ENCODE measurements at regions not wholly inside any gene's neighbourhood (a gene's known extent, or its start where the extent isn't known, plus 50 kb on each side); places are given as distances from the start of the nearest gene placed in this dataset.
"Not testable (repeated sequence)": the region's sequence is repeated elsewhere in the genome, so short reads cannot be mapped to it uniquely, and the experiment has no call there.

- ATAC-seq (replicated peaks in 6 of 8); H3K4me1 ChIP-seq (replicated peaks in 1 of 2); H3K4me3 ChIP-seq; H3K27ac ChIP-seq; in situ Hi-C loops (cut with MboI; ENCODE audit: low pct_unique_long_range_greater_than_20kb in 2 of 9, low sequenced_read_pairs in 9 of 9, unreplicated experiment in 9 of 9): not testable (repeated sequence)
- 7 to 83% (median 42%) methylated on average over 1 to 4 of the region's 6 CpGs; no CpG with 5 or more reads in 2 of the 10 experiments for WGBS, 10 experiments
These were observed 294.5 kb downstream of the GOLGA6L6 start for GRCh38 chr15:20247137-20247536.

- ATAC-seq (replicated peaks in 6 of 8); in situ Hi-C loops (cut with MboI; ENCODE audit: low pct_unique_long_range_greater_than_20kb in 2 of 9, low sequenced_read_pairs in 9 of 9, unreplicated experiment in 9 of 9): not testable (repeated sequence)
- WGBS, 10 experiments, result 17 to 64% (median 37%) methylated on average over 2 to 7 of the region's 8 CpGs; no CpG with 5 or more reads in 5 of the 10 experiments
These were observed 295.0 kb downstream of the GOLGA6L6 start for GRCh38 chr15:20246624-20247023.

DNA sequence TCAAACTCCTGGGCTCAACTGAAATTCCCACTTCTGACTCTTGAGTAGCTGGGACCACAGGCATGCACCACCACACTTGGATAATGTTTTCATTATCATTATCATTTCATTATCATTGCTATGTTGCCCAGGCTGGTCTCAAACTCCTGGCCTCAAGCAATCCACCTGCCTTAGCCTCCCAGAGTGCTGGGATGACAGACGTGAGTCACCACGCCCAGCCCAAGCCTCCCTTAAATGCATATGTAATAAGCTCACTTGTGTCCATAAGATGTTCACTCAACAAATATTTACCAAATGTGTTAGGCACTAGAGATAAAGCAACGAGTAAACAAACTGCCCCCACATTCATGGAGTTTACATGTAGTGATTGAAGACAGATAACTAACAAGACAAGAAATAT, 295.7 kb downstream of the GOLGA6L6 start:
- WGBS, 10 experiments, result 0 to 51% (median 28%) methylated on average over 1 to 3 of the region's 3 CpGs; no CpG with 5 or more reads in 1 of the 10 experiments
- H3K4me3 ChIP-seq; in situ Hi-C loops (cut with MboI; ENCODE audit: low pct_unique_long_range_greater_than_20kb in 2 of 9, low sequenced_read_pairs in 9 of 9, unreplicated experiment in 9 of 9); ATAC-seq (replicated peaks in 6 of 8); H3K4me1 ChIP-seq (replicated peaks in 1 of 2); H3K27ac ChIP-seq: not testable (repeated sequence)

More at GRCh38 chr15:20246624-20247023, 295.0 kb downstream of the GOLGA6L6 start:
- not testable (repeated sequence) for H3K27ac ChIP-seq; H3K4me1 ChIP-seq (replicated peaks in 1 of 2); H3K4me3 ChIP-seq

GRCh38 chr15:20244792-20245191, 296.8 kb downstream of the GOLGA6L6 start:
- H3K27ac ChIP-seq; ATAC-seq (replicated peaks in 6 of 8); in situ Hi-C loops (cut with MboI; ENCODE audit: low pct_unique_long_range_greater_than_20kb in 2 of 9, low sequenced_read_pairs in 9 of 9, unreplicated experiment in 9 of 9); H3K4me3 ChIP-seq; H3K4me1 ChIP-seq (replicated peaks in 1 of 2): not testable (repeated sequence)
- WGBS, 10 experiments, result 0 to 73% (median 39%) methylated on average over 1 to 17 of the region's 17 CpGs; no CpG with 5 or more reads in 1 of the 10 experiments

DNA sequence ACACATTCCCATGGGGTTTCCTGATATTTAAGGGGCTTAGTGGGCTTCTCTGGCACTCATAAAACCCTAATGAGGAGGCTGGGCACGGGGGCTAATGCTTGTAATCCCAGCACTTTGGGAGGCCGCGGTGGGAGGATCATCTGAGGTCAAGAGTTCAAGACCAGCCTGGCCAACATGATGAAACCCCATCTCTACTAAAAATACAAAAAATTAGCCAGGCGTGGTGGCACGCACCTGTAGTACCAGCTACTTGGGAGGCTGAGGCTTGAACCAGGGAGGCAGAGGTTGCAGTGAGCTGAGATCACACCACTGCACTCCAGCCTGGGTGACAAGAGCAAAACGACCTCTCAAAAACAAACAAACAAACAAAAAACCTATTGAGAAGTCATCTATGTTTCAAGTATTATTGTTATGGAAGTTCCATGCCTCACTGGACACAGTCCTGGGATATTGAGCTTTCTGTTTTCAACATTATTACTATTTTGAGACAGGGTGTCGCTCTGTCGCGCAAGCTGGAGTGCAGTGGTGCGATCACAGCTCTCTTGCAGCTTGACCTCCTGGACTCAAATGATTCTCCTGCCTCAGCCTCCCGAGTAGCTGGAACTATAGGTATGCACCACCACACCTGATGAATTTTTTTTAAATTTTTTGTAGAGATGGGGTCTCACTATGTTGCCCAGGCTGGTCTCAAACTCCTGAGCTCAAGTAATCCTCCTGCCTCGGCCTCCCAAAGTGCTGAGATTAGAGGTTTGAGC, 297.9 kb downstream of the GOLGA6L6 start:
- H3K27ac ChIP-seq; H3K4me1 ChIP-seq (replicated peaks in 1 of 2); ATAC-seq (replicated peaks in 6 of 8); in situ Hi-C loops (cut with MboI; ENCODE audit: low pct_unique_long_range_greater_than_20kb in 2 of 9, low sequenced_read_pairs in 9 of 9, unreplicated experiment in 9 of 9); H3K4me3 ChIP-seq: not testable (repeated sequence)
- 31 to 70% (median 52%) methylated on average over 1 to 12 of the region's 12 CpGs; no CpG with 5 or more reads in 1 of the 10 experiments for WGBS, 10 experiments

GRCh38 chr15:20240366-20240917, 301.2 kb downstream of the GOLGA6L6 start:
- WGBS, 10 experiments, result 29 to 90% (median 58%) methylated on average over 2 to 14 of the region's 14 CpGs
- H3K27ac ChIP-seq; H3K4me3 ChIP-seq; H3K4me1 ChIP-seq (replicated peaks in 1 of 2); ATAC-seq (replicated peaks in 6 of 8); in situ Hi-C loops (cut with MboI; ENCODE audit: low pct_unique_long_range_greater_than_20kb in 2 of 9, low sequenced_read_pairs in 9 of 9, unreplicated experiment in 9 of 9): not testable (repeated sequence)

- ATAC-seq (replicated peaks in 6 of 8); in situ Hi-C loops (cut with MboI; ENCODE audit: low pct_unique_long_range_greater_than_20kb in 2 of 9, low sequenced_read_pairs in 9 of 9, unreplicated experiment in 9 of 9): not testable (repeated sequence)
- WGBS, 10 experiments, result 20 to 80% (median 34%) methylated on average over 1 to 3 of the region's 4 CpGs; no CpG with 5 or more reads in 4 of the 10 experiments
These were observed 302.4 kb downstream of the GOLGA6L6 start for GRCh38 chr15:20239186-20239585.

DNA sequence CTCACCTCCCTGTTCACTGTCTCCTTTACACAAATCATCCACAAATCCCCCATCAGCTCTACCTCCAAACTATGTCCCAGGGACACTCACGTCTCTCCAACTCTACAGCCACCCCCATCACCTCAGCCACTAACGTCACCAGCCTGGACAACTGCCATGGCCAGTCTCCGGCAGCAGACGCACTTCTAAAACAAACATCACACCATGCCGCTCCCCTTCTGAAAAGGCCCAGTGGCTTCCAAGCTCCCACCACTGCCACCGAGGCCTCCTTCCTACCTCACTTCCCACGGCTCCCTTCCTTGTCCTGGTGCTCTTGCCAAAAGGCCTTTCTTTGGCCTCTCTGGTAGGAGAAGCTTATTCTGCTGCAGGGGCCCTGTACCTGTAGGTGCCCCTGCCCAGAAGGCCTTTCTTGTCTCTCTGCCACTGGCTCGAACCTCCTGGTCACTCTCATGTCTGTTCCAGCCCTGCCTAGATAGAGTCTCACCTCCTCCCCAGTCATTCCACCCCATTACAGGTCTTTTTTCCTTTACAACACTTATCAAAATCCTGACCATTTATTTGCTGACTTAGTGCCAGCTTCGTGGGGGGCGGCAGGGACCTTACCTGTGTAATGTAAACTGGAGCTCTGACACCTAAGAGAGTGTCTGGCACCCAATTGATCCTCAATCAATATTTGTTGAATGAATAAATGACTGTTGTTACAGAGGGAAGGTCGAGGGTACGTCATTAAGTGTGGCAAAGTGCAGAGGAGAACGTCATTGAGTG, 304.2 kb downstream of the GOLGA6L6 start:
- in situ Hi-C loops (cut with MboI; ENCODE audit: low pct_unique_long_range_greater_than_20kb in 2 of 9, low sequenced_read_pairs in 9 of 9, unreplicated experiment in 9 of 9); H3K27ac ChIP-seq; H3K4me1 ChIP-seq (replicated peaks in 1 of 2); H3K4me3 ChIP-seq; ATAC-seq (replicated peaks in 6 of 8): not testable (repeated sequence)
- WGBS, 10 experiments, result 10 to 69% (median 27%) methylated on average over 2 to 13 of the region's 13 CpGs

More at GRCh38 chr15:20239186-20239585, 302.4 kb downstream of the GOLGA6L6 start:
- not testable (repeated sequence) for H3K4me3 ChIP-seq; H3K27ac ChIP-seq; H3K4me1 ChIP-seq (replicated peaks in 1 of 2)

- in situ Hi-C loops (cut with MboI; ENCODE audit: low pct_unique_long_range_greater_than_20kb in 2 of 9, low sequenced_read_pairs in 9 of 9, unreplicated experiment in 9 of 9); H3K4me3 ChIP-seq; H3K4me1 ChIP-seq (replicated peaks in 1 of 2); H3K27ac ChIP-seq; ATAC-seq (replicated peaks in 6 of 8): not testable (repeated sequence)
- WGBS, 10 experiments, result 20 to 100% (median 50%) methylated on average over 1 to 3 of the region's 6 CpGs; no CpG with 5 or more reads in 3 of the 10 experiments
These were observed 305.9 kb downstream of the GOLGA6L6 start for GRCh38 chr15:20235728-20236127.

- H3K4me3 ChIP-seq; in situ Hi-C loops (cut with MboI; ENCODE audit: low pct_unique_long_range_greater_than_20kb in 2 of 9, low sequenced_read_pairs in 9 of 9, unreplicated experiment in 9 of 9); H3K4me1 ChIP-seq (replicated peaks in 1 of 2); H3K27ac ChIP-seq; ATAC-seq (replicated peaks in 6 of 8): not testable (repeated sequence)
- 10 to 54% (median 29%) methylated on average over 4 to 11 of the region's 12 CpGs; no CpG with 5 or more reads in 3 of the 10 experiments for whole genome bisulfite sequencing, 10 experiments
These were observed 307.5 kb downstream of the GOLGA6L6 start for GRCh38 chr15:20234006-20234540.

DNA sequence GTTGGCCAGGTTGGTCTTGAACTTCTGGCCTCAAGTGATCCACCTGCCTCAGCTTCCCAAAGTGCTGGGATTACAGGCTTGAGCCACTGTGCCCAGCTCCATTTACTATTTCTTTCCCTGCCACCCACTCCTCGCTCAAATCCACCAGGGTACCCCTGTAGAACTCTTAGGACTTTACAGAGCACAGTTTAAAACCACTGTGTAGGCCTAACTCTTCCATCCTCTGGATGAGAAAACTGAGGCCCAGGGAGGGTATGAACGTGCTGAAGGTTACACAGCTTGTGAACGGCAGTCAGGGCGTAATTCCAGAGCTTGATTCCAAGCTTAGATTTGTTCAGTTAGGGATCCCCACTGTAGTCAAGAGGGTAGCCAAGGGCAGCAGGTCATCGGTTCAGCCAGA, 309.1 kb downstream of the GOLGA6L6 start:
- in situ Hi-C loops (cut with MboI; ENCODE audit: low pct_unique_long_range_greater_than_20kb in 2 of 9, low sequenced_read_pairs in 9 of 9, unreplicated experiment in 9 of 9); H3K4me3 ChIP-seq; H3K27ac ChIP-seq; ATAC-seq (replicated peaks in 6 of 8); H3K4me1 ChIP-seq (replicated peaks in 1 of 2): not testable (repeated sequence)
- WGBS, 10 experiments, result 0 to 80% (median 31%) methylated on average over 1 to 5 of the region's 5 CpGs; no CpG with 5 or more reads in 1 of the 10 experiments

- WGBS, 10 experiments, result 17 to 90% (median 32%) methylated on average over 1 to 3 of the region's 3 CpGs; no CpG with 5 or more reads in 2 of the 10 experiments
- H3K27ac ChIP-seq; in situ Hi-C loops (cut with MboI; ENCODE audit: low pct_unique_long_range_greater_than_20kb in 2 of 9, low sequenced_read_pairs in 9 of 9, unreplicated experiment in 9 of 9); ATAC-seq (replicated peaks in 6 of 8); H3K4me1 ChIP-seq (replicated peaks in 1 of 2); H3K4me3 ChIP-seq: not testable (repeated sequence)
These were observed 310.9 kb downstream of the GOLGA6L6 start for GRCh38 chr15:20230656-20231055.
